MM.1S (cell line): ENCODE measurements at regions not wholly inside any gene's neighbourhood (a gene's known extent, or its start where the extent isn't known, plus 50 kb on each side); places are given as distances from the start of the nearest gene placed in this dataset.

Experiments
- DNase-seq: peaks from one replicate; pipeline ENCODE4 v3.0.0-alpha.2; 2015
- H2AFZ ChIP-seq: fragments of 300-600 bp; sonication (generic); 2 replicates; pipeline ENCODE4 v1.6.0; 2016; ENCODE audit warnings: antibody characterized with exemption, low read length
- H3F3A ChIP-seq: fragments of 300-600 bp; sonication (generic); 2 replicates; pipeline ENCODE4 v1.6.1; 2016; ENCODE audit warnings: mild to moderate bottlenecking, antibody characterized with exemption, low read length, moderate library complexity, mixed read lengths; ENCODE audit not compliant: insufficient read depth
- H3K27ac ChIP-seq: fragments of 300-600 bp; sonication (generic); 2 replicates; pipeline ENCODE4 v1.5.1; 2016; ENCODE audit warnings: mild to moderate bottlenecking, low read length
- H3K27me3 ChIP-seq: fragments of 300-600 bp; sonication (generic); replicated peaks from 2 replicates; pipeline ENCODE4 v1.6.0; 2016; ENCODE audit warnings: low read length; ENCODE audit not compliant: insufficient read depth
- H3K36me3 ChIP-seq: fragments of 300-600 bp; sonication (generic); replicated peaks from 2 replicates; pipeline ENCODE4 v1.6.1; 2016; ENCODE audit warnings: mild to moderate bottlenecking, low read length, mixed read lengths; ENCODE audit not compliant: insufficient read depth
- H3K4me1 ChIP-seq: fragments of 300-600 bp; sonication (generic); 2 replicates; pipeline ENCODE4 v1.6.1; 2016; ENCODE audit warnings: low read length, mixed read lengths
- H3K4me2 ChIP-seq: fragments of 300-600 bp; sonication (generic); 2 replicates; pipeline ENCODE4 v1.6.0; 2016; ENCODE audit warnings: low read depth, low read length
- H3K4me3 ChIP-seq: fragments of 300-600 bp; sonication (generic); 2 replicates; pipeline ENCODE4 v1.5.1; 2016; ENCODE audit warnings: low read length, mixed read lengths
- H3K79me2 ChIP-seq: fragments of 300-600 bp; sonication (generic); 2 replicates; pipeline ENCODE4 v1.6.1; 2016; ENCODE audit warnings: mixed run types, low read length, mixed read lengths
- H3K9ac ChIP-seq: fragments of 300-600 bp; sonication (generic); 2 replicates; pipeline ENCODE4 v1.6.1; 2016; ENCODE audit warnings: low read length, mixed read lengths
- H3K9me2 ChIP-seq: fragments of 300-600 bp; sonication (generic); replicated peaks from 2 replicates; pipeline ENCODE4 v1.6.1; 2016; ENCODE audit warnings: mild to moderate bottlenecking, low read length, mixed read lengths; ENCODE audit not compliant: insufficient read depth
- H3K9me3 ChIP-seq: fragments of 300-600 bp; sonication (generic); replicated peaks from 2 replicates; pipeline ENCODE4 v1.6.1; 2016; ENCODE audit warnings: mild to moderate bottlenecking, low read length, mixed read lengths; ENCODE audit not compliant: insufficient read depth
- H4K20me1 ChIP-seq: fragments of 300-600 bp; sonication (generic); 2 replicates; pipeline ENCODE4 v1.6.1; 2016; ENCODE audit warnings: mild to moderate bottlenecking, low read length, moderate library complexity, mixed read lengths; ENCODE audit not compliant: insufficient read depth
- EZH2 ChIP-seq: fragments of 300-600 bp; sonication (generic); optimal IDR thresholded peaks from 2 replicates; pipeline ENCODE3; 2017; ENCODE audit warnings: low read depth, mild to moderate bottlenecking, antibody characterized with exemption, low read length, mixed read lengths
- EZH2phosphoT487 ChIP-seq: fragments of 300-600 bp; sonication (generic); IDR thresholded peaks from 2 replicates; pipeline ENCODE4 v1.6.1; 2018; ENCODE audit warnings: antibody characterized with exemption, low read length
- TF ChIP-seq, protein P1 (sequence below): fragments of 300-600 bp; sonication (generic); IDR thresholded peaks from 2 replicates; pipeline ENCODE4 v1.5.1; 2016; ENCODE audit warnings: antibody characterized with exemption, low read length, mixed read lengths

DNA sequence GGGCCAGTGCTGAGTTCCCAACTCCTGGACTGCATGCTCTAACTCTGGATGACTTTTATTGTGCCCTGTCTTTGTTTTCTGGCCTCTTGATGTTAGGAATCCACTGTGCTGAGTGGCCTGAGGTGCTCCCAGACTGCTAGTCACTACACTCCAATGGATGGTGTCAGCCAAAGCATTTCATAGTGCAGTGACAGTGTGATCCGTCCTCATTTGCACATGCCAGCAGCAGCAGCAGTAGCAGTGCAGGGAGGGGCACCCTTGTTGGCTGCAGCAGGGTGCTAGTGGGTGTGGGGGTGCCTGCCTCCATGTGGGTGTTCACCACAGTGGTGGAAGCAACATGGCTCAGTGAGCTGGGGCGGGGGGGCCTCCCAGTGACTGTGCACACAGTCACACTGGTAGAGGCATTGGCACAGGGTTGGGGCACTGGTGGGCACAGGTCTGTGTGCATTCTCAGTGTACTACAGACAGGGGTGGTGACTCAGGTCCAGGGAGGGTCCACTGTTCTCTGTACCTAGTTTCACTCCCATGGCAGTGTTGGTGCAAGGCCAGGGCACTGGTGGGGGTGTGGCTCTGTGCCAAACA, 214.0 kb downstream of the ZC3H11B start:
- H3K4me3 ChIP-seq, result no peak overlapping the region
- no peaks in the 10 kb centered on the region for H3K9me3 ChIP-seq
- no peaks in the 10 kb centered on the region for H3K9me2 ChIP-seq
- no peak for DNase-seq
- no peaks in the 10 kb centered on the region for H3F3A ChIP-seq
- H2AFZ ChIP-seq, result no peak overlapping the region
- no peak for TF ChIP-seq EZH2
- TF ChIP-seq EZH2phosphoT487, result no peak
- H3K4me1 ChIP-seq, result no peaks in the 10 kb centered on the region
- H3K9ac ChIP-seq, result no peak overlapping the region
- no peaks in the 10 kb centered on the region for H4K20me1 ChIP-seq
- no peaks in the 10 kb centered on the region for H3K36me3 ChIP-seq
- H3K79me2 ChIP-seq, result no peaks in the 10 kb centered on the region
- H3K27ac ChIP-seq, result no peak overlapping the region
- H3K4me2 ChIP-seq, result no peak overlapping the region
- no peaks in the 10 kb centered on the region for H3K27me3 ChIP-seq

DNA sequence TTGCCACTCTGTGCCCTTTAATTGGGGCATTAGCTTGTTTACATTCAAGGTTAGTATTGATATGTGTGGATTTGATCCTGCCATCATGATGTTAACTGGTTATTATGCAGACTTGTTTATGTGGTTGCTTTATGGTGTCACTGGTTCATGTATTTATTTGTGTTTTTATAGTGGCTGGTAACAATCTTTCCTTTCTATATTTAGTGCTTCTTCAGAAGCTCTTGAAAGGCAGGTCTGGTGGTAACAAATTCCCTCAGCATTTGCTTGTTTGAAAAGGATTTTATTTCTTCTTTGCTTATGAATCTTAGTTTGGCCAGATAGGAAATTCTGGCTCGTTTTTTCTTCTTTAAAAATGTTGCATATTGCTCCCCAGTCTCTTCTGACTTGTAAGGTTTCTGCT, 215.4 kb downstream of the ZC3H11B start:
- no peak for DNase-seq
- no peaks in the 10 kb centered on the region for H3K9me3 ChIP-seq
- H3K4me3 ChIP-seq, result no peak overlapping the region
- H3K9me2 ChIP-seq, result no peaks in the 10 kb centered on the region
- H3K27me3 ChIP-seq, result no peaks in the 10 kb centered on the region
- no peak overlapping the region for H3K27ac ChIP-seq
- H2AFZ ChIP-seq, result no peak overlapping the region
- H3K4me2 ChIP-seq, result no peak overlapping the region
- no peaks in the 10 kb centered on the region for H3K36me3 ChIP-seq
- H4K20me1 ChIP-seq, result no peaks in the 10 kb centered on the region
- no peaks in the 10 kb centered on the region for H3K79me2 ChIP-seq
- H3K9ac ChIP-seq, result no peak overlapping the region
- no peaks in the 10 kb centered on the region for H3K4me1 ChIP-seq
- no peaks in the 10 kb centered on the region for H3F3A ChIP-seq
- TF ChIP-seq EZH2phosphoT487 (no peak), EZH2 (no peak)
- TF ChIP-seq, protein P1, sequence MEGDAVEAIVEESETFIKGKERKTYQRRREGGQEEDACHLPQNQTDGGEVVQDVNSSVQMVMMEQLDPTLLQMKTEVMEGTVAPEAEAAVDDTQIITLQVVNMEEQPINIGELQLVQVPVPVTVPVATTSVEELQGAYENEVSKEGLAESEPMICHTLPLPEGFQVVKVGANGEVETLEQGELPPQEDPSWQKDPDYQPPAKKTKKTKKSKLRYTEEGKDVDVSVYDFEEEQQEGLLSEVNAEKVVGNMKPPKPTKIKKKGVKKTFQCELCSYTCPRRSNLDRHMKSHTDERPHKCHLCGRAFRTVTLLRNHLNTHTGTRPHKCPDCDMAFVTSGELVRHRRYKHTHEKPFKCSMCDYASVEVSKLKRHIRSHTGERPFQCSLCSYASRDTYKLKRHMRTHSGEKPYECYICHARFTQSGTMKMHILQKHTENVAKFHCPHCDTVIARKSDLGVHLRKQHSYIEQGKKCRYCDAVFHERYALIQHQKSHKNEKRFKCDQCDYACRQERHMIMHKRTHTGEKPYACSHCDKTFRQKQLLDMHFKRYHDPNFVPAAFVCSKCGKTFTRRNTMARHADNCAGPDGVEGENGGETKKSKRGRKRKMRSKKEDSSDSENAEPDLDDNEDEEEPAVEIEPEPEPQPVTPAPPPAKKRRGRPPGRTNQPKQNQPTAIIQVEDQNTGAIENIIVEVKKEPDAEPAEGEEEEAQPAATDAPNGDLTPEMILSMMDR, result no peak

DNA sequence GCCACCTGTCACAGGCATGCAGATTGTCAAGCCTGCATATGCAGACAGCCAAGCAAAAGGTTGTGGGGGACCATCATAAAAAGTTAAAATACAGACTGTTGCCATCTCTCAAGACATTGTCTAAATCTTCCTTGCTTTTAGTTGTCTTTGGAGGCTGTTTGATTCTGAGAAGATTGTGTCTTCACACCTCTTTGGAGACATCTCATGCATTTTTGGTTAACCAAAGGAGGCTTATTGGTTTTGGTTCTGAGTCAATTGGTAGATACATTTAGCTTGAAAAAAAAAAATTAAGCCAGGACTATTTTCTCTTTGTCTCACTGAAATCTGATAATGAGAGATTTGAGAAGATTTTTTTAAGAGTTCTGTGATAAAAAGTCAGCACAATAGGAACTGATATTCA, 217.6 kb downstream of the LYPLAL1 start:
- H2AFZ ChIP-seq, result no peak overlapping the region
- peaks cover 11% of the 10 kb centered on the region for H3K4me1 ChIP-seq
- no peaks in the 10 kb centered on the region for H3F3A ChIP-seq
- no peaks in the 10 kb centered on the region for H3K9me3 ChIP-seq
- no peaks in the 10 kb centered on the region for H4K20me1 ChIP-seq
- TF ChIP-seq EZH2phosphoT487, result no peak
- TF ChIP-seq, protein P1, result no peak
- TF ChIP-seq EZH2, result no peak
- no peak overlapping the region for H3K4me2 ChIP-seq
- no peaks in the 10 kb centered on the region for H3K27me3 ChIP-seq
- no peaks in the 10 kb centered on the region for H3K9me2 ChIP-seq
- DNase-seq, result no peak
- no peaks in the 10 kb centered on the region for H3K36me3 ChIP-seq
- no peaks in the 10 kb centered on the region for H3K79me2 ChIP-seq
- H3K27ac ChIP-seq, result no peak overlapping the region
- no peak overlapping the region for H3K9ac ChIP-seq
- H3K4me3 ChIP-seq, result no peak overlapping the region

DNA sequence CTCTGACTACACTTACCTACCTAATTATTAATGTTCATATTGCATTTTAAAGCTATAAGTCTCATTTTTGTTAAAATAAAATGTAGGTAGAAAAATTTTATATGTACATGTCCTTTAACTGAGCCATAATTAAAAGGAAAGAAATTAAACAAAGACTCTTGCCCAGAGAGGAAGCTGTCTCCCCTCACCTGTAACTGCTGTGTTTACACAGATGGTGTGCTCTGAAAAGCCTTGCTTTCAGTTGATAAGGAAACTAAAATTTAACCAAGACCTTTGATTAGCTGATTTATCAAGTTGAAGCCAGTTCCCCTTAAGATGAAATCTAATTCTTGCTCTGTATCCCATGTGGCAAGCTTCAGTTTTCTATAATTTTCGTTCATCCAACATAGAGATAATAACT, 213.5 kb downstream of the LYPLAL1 start:
- no peaks in the 10 kb centered on the region for H3K36me3 ChIP-seq
- H3K9me2 ChIP-seq, result no peaks in the 10 kb centered on the region
- H3K4me3 ChIP-seq, result no peak overlapping the region
- H3K27ac ChIP-seq, result no peak overlapping the region
- H3K4me2 ChIP-seq, result peak overlapping the region; percentile 22; the same call in 1 of the 2 replicates
- no peaks in the 10 kb centered on the region for H3K27me3 ChIP-seq
- no peaks in the 10 kb centered on the region for H4K20me1 ChIP-seq
- no peak overlapping the region for H3K9ac ChIP-seq
- H3K9me3 ChIP-seq, result no peaks in the 10 kb centered on the region
- peaks cover 11% of the 10 kb centered on the region for H3K4me1 ChIP-seq
- DNase-seq, result peak; percentile 49
- TF ChIP-seq EZH2 (no peak), EZH2phosphoT487 (no peak)
- TF ChIP-seq, protein P1, result no peak
- H2AFZ ChIP-seq, result no peak overlapping the region
- H3K79me2 ChIP-seq, result no peaks in the 10 kb centered on the region
- no peaks in the 10 kb centered on the region for H3F3A ChIP-seq
